Left ventricle myocardium inferior (tissue), 1 donor: ENCODE measurements at regions not wholly inside any gene's neighbourhood (a gene's known extent, or its start where the extent isn't known, plus 50 kb on each side); places are given as distances from the start of the nearest gene placed in this dataset.

Experiments used
- DNase-seq: peaks from one replicate; pipeline ENCODE4 v3.0.0-alpha.2; 2020
- H3K27ac ChIP-seq: fragments of 200-600 bp; replicated peaks from 2 replicates; pipeline ENCODE4 v1.8.0; 2021
- H3K27me3 ChIP-seq: fragments of 200-600 bp; 2 replicates; pipeline ENCODE4 v1.8.0; 2021; ENCODE audit warnings: low read depth
- H3K36me3 ChIP-seq: fragments of 200-600 bp; 2 replicates; pipeline ENCODE4 v1.8.0; 2021
- H3K4me1 ChIP-seq: fragments of 200-600 bp; 2 replicates; pipeline ENCODE4 v1.8.0; 2021
- H3K4me3 ChIP-seq: fragments of 200-600 bp; 2 replicates; pipeline ENCODE4 v1.8.0; 2021; ENCODE audit warnings: mild to moderate bottlenecking, moderate library complexity
- H3K9me3 ChIP-seq: fragments of 200-600 bp; replicated peaks from 2 replicates; pipeline ENCODE4 v1.8.0; 2021
- CTCF ChIP-seq: fragments of 200-600 bp; IDR thresholded peaks from 2 replicates; pipeline ENCODE4 v1.8.0; 2021; ENCODE audit warnings: antibody characterized with exemption, mild to moderate bottlenecking, borderline replicate concordance
- intact Hi-C: fragments of 100-400 bp; cut with micrococcal nuclease; formaldehyde crosslinking; loops from one replicate; pipeline ENCODE4 v1.11.0; 2022
- donor health status: DM: no; HTN: yes; CAD: no; lungs with severe emphysema.

- intact Hi-C loops, result no loop called here
- TF ChIP-seq CTCF, result no peak
- Histone ChIP-seq H3K27me3 (peaks cover 10% of the 10 kb centered on the region), H3K9me3 (peaks cover 4% of the 10 kb centered on the region), H3K36me3 (no peaks in the 10 kb centered on the region), H3K27ac (no peak overlapping the region), H3K4me3 (no peak overlapping the region), H3K4me1 (no peaks in the 10 kb centered on the region)
- DNase-seq, result no peak
Observed at GRCh38 chr13:31068119-31068423, 93.6 kb downstream of the HSPH1 start.

GRCh38 chr13:31067416-31068118, 94.1 kb downstream of the HSPH1 start:
- Histone ChIP-seq H3K27ac (no peak overlapping the region), H3K36me3 (no peaks in the 10 kb centered on the region), H3K4me3 (no peak overlapping the region), H3K27me3 (peaks cover 10% of the 10 kb centered on the region), H3K4me1 (no peaks in the 10 kb centered on the region), H3K9me3 (peaks cover 4% of the 10 kb centered on the region)
- no peak for TF ChIP-seq CTCF
- no peak for DNase-seq
- intact Hi-C loops, result no loop called here

- intact Hi-C loops, result no loop called here
- TF ChIP-seq CTCF, result no peak
- H3K4me3 ChIP-seq, result no peak overlapping the region
- no peaks in the 10 kb centered on the region for H3K4me1 ChIP-seq
- H3K36me3 ChIP-seq, result no peaks in the 10 kb centered on the region
- no peak for DNase-seq
- H3K9me3 ChIP-seq, result peaks cover 4% of the 10 kb centered on the region
- H3K27me3 ChIP-seq, result peaks cover 19% of the 10 kb centered on the region
- H3K27ac ChIP-seq, result no peak overlapping the region
Observed at GRCh38 chr13:31064636-31065035, 97.1 kb downstream of the HSPH1 start.

GRCh38 chr13:31063772-31064171, 97.9 kb downstream of the HSPH1 start:
- Histone ChIP-seq H3K4me3 (no peak overlapping the region), H3K36me3 (no peaks in the 10 kb centered on the region), H3K9me3 (peaks cover 4% of the 10 kb centered on the region), H3K4me1 (no peaks in the 10 kb centered on the region), H3K27ac (no peak overlapping the region), H3K27me3 (peaks cover 19% of the 10 kb centered on the region)
- intact Hi-C loops, result no loop called here
- no peak for TF ChIP-seq CTCF
- no peak for DNase-seq

- Histone ChIP-seq H3K36me3 (no peaks in the 10 kb centered on the region), H3K9me3 (peaks cover 4% of the 10 kb centered on the region), H3K27ac (no peak overlapping the region), H3K4me3 (no peak overlapping the region), H3K27me3 (peaks cover 8% of the 10 kb centered on the region), H3K4me1 (peaks cover 11% of the 10 kb centered on the region)
- intact Hi-C loops, result no loop called here
- DNase-seq, result no peak
- TF ChIP-seq CTCF, result no peak
Observed at GRCh38 chr13:31060655-31061054, 101.0 kb downstream of the HSPH1 start.

GRCh38 chr13:31060220-31060619, 101.5 kb downstream of the HSPH1 start:
- Histone ChIP-seq H3K9me3 (peaks cover 4% of the 10 kb centered on the region), H3K27ac (no peak overlapping the region), H3K27me3 (peaks cover 8% of the 10 kb centered on the region), H3K4me3 (no peak overlapping the region), H3K36me3 (no peaks in the 10 kb centered on the region), H3K4me1 (peaks cover 11% of the 10 kb centered on the region)
- intact Hi-C loops, result no loop called here
- DNase-seq, result no peak
- no peak for TF ChIP-seq CTCF
